HEK293T (cell line): ENCODE measurements at regions not wholly inside any gene's neighbourhood (a gene's known extent, or its start where the extent isn't known, plus 50 kb on each side); places are given as distances from the start of the nearest gene placed in this dataset.

Experiments used
- FOXM1 ChIP-seq: fragments of 450-650 bp; IDR thresholded peaks from 2 replicates; pipeline ENCODE4 v1.6.1; 2017; ENCODE audit warnings: mild to moderate bottlenecking, borderline replicate concordance
- L3MBTL2 ChIP-seq: fragments of 450-650 bp; conservative IDR thresholded peaks from 2 replicates; pipeline ENCODE4 v1.6.1; 2016; ENCODE audit warnings: mild to moderate bottlenecking

DNA sequence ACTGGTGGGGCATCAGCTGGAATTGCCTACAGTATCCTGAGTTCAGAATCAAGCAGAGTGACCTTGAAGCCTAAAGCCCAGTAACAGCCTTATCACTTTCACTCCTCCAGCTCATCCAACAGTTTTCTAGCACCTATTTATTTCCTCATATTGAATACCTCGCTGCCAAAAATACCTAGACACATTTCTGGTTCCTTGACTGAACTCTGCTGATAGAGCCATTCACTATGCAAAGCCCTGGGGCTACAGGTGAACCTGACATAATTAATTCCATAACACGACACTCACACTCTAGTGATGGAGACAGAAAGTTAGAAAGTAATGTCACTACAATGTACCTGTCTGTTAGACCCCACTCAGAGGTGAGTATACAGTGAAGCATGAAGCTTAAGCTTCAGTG, 149.0 kb upstream of the STX18 start:
- TF ChIP-seq L3MBTL2 = no peak
- TF ChIP-seq FOXM1 = no peak
